ENCODE measurements at regions not wholly inside any gene's neighbourhood (a gene's known extent, or its start where the extent isn't known, plus 50 kb on each side); places are given as distances from the start of the nearest gene placed in this dataset.

- H3K36me3 ChIP-seq = no peaks in the 10 kb centered on the region
- H3K4me3 ChIP-seq = no peak overlapping the region
- no peak overlapping the region for H3K27ac ChIP-seq
- 61 to 63% methylated on average over 9 of the region's 9 CpGs for WGBS, 2 donors
- TF ChIP-seq, protein P1, sequence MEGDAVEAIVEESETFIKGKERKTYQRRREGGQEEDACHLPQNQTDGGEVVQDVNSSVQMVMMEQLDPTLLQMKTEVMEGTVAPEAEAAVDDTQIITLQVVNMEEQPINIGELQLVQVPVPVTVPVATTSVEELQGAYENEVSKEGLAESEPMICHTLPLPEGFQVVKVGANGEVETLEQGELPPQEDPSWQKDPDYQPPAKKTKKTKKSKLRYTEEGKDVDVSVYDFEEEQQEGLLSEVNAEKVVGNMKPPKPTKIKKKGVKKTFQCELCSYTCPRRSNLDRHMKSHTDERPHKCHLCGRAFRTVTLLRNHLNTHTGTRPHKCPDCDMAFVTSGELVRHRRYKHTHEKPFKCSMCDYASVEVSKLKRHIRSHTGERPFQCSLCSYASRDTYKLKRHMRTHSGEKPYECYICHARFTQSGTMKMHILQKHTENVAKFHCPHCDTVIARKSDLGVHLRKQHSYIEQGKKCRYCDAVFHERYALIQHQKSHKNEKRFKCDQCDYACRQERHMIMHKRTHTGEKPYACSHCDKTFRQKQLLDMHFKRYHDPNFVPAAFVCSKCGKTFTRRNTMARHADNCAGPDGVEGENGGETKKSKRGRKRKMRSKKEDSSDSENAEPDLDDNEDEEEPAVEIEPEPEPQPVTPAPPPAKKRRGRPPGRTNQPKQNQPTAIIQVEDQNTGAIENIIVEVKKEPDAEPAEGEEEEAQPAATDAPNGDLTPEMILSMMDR (IDR thresholded peaks at IDR 0.05) = no peak
- TF ChIP-seq POLR2A (IDR thresholded peaks at IDR 0.05) (no peak), EP300 (IDR thresholded peaks at IDR 0.05) (no peak)
- no peaks in the 10 kb centered on the region for H3K4me1 ChIP-seq
- no peak for DNase-seq (ENCODE audit: low spot score in 2 of 2)
- no peaks in the 10 kb centered on the region for H3K27me3 ChIP-seq
- no peaks in the 10 kb centered on the region for H3K9me3 ChIP-seq
Observed at GRCh38 chr1:29645586-29645985, 409.3 kb downstream of the PTPRU start.

DNA sequence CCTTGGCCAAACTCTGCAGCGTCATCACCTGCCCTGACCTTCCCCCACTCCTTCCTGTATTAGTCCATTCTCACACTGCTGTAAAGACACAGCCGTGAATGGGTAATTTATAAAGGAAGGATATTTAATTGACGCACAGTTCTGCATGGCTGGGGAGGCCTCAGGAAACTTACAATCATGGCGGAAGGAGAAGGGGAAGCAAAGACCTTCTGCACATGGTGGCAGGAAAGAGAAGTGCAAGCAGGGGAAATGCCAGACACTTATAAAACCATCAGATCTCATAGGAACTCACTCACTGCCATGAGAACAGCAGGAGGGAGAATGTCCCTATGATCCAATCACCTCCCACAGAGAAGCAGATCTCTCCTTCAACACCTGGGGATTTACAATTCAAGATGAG, 408.5 kb downstream of the PTPRU start:
- no peak overlapping the region for H3K27ac ChIP-seq
- no peaks in the 10 kb centered on the region for H3K27me3 ChIP-seq
- DNase-seq (ENCODE audit: low spot score in 2 of 2) = no peak
- H3K4me1 ChIP-seq = no peaks in the 10 kb centered on the region
- H3K4me3 ChIP-seq = no peak overlapping the region
- TF ChIP-seq POLR2A (IDR thresholded peaks at IDR 0.05) = no peak
- TF ChIP-seq, protein P1 (IDR thresholded peaks at IDR 0.05) = no peak
- TF ChIP-seq EP300 (IDR thresholded peaks at IDR 0.05) = no peak
- H3K9me3 ChIP-seq = no peaks in the 10 kb centered on the region
- H3K36me3 ChIP-seq = no peaks in the 10 kb centered on the region
- 62 to 68% methylated on average over 4 of the region's 4 CpGs for WGBS, 2 donors

- Histone ChIP-seq H3K36me3 (no peaks in the 10 kb centered on the region), H3K4me1 (no peaks in the 10 kb centered on the region), H3K9me3 (no peaks in the 10 kb centered on the region), H3K27ac (no peak overlapping the region), H3K27me3 (no peaks in the 10 kb centered on the region), H3K4me3 (no peak overlapping the region)
- 93 to 96% methylated on average over 1 of the region's 1 CpG for WGBS, 2 donors
- DNase-seq (ENCODE audit: low spot score in 2 of 2) = no peak
- TF ChIP-seq EP300 (IDR thresholded peaks at IDR 0.05) = no peak
- no peak for TF ChIP-seq POLR2A (IDR thresholded peaks at IDR 0.05)
- TF ChIP-seq, protein P1 (IDR thresholded peaks at IDR 0.05) = no peak
Observed at GRCh38 chr1:29643838-29644440, 407.6 kb downstream of the PTPRU start.

- H3K36me3 ChIP-seq = no peaks in the 10 kb centered on the region
- no peaks in the 10 kb centered on the region for H3K27me3 ChIP-seq
- H3K4me1 ChIP-seq = no peaks in the 10 kb centered on the region
- TF ChIP-seq POLR2A (IDR thresholded peaks at IDR 0.05) (no peak), EP300 (IDR thresholded peaks at IDR 0.05) (no peak)
- TF ChIP-seq, protein P1 (IDR thresholded peaks at IDR 0.05) = no peak
- DNase-seq (ENCODE audit: low spot score in 2 of 2) = no peak
- no peak overlapping the region for H3K27ac ChIP-seq
- no peaks in the 10 kb centered on the region for H3K9me3 ChIP-seq
- H3K4me3 ChIP-seq = no peak overlapping the region
- 80 to 86% methylated on average over 4 of the region's 4 CpGs for WGBS, 2 donors
Observed at GRCh38 chr1:29643281-29643680, 407.0 kb downstream of the PTPRU start.

- no peaks in the 10 kb centered on the region for H3K27me3 ChIP-seq
- H3K27ac ChIP-seq = no peak overlapping the region
- H3K4me1 ChIP-seq = no peaks in the 10 kb centered on the region
- no peak for DNase-seq (ENCODE audit: low spot score in 2 of 2)
- no peaks in the 10 kb centered on the region for H3K9me3 ChIP-seq
- H3K4me3 ChIP-seq = no peak overlapping the region
- TF ChIP-seq POLR2A (IDR thresholded peaks at IDR 0.05) (no peak), EP300 (IDR thresholded peaks at IDR 0.05) (no peak)
- TF ChIP-seq, protein P1 (IDR thresholded peaks at IDR 0.05) = no peak
- WGBS, 2 donors = 83 to 90% methylated on average over 6 of the region's 6 CpGs
- no peaks in the 10 kb centered on the region for H3K36me3 ChIP-seq
Observed at GRCh38 chr1:29642519-29642918, 406.2 kb downstream of the PTPRU start.
